ENCODE measurements at regions not wholly inside any gene's neighbourhood (a gene's known extent, or its start where the extent isn't known, plus 50 kb on each side); places are given as distances from the start of the nearest gene placed in this dataset.

DNA sequence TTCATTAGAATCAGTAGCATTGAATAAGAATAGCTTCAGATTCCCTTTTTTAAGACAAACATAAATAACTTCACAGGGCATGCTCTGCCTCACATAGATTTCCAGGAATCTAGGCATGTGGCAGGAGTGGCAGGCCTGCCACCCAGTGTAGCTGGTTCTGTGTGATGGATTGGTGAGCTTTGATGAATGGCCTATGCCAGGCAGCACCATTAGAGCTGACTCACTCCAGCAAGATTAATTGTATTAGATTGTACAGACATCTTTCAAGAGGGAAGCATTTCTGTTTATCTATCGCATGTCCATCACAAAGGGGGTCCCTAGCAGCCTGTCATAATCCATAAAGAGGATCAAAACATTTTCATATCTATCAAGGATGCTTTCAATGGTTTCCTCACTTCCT is 71.9 kb downstream of the NAA11 start:
- TF ChIP-seq CTCF (conservative IDR thresholded peaks at IDR 0.05; ENCODE audit: low read length) (no peak), EZH2phosphoT487 (IDR thresholded peaks at IDR 0.05; ENCODE audit: borderline replicate concordance, low read depth, low read length) (no peak)

All from OCI-LY7 (cell line).